GM12875 (cell line): ENCODE measurements at regions not wholly inside any gene's neighbourhood (a gene's known extent, or its start where the extent isn't known, plus 50 kb on each side); places are given as distances from the start of the nearest gene placed in this dataset.

Source experiments
- H3K4me3 ChIP-seq: one replicate; pipeline ENCODE4 v1.5.1; 2011; ENCODE audit warnings: low read depth, low read length, control low read depth
- TF ChIP-seq, protein P1 (sequence below): IDR thresholded peaks from 2 replicates; pipeline ENCODE4 v1.5.1; 2011; ENCODE audit warnings: low read depth, mild to moderate bottlenecking, control low read depth, inconsistent platforms, low read length, moderate library complexity, borderline replicate concordance; ENCODE audit not compliant: insufficient read depth

- H3K4me3 ChIP-seq, result no peak overlapping the region
- TF ChIP-seq, protein P1, sequence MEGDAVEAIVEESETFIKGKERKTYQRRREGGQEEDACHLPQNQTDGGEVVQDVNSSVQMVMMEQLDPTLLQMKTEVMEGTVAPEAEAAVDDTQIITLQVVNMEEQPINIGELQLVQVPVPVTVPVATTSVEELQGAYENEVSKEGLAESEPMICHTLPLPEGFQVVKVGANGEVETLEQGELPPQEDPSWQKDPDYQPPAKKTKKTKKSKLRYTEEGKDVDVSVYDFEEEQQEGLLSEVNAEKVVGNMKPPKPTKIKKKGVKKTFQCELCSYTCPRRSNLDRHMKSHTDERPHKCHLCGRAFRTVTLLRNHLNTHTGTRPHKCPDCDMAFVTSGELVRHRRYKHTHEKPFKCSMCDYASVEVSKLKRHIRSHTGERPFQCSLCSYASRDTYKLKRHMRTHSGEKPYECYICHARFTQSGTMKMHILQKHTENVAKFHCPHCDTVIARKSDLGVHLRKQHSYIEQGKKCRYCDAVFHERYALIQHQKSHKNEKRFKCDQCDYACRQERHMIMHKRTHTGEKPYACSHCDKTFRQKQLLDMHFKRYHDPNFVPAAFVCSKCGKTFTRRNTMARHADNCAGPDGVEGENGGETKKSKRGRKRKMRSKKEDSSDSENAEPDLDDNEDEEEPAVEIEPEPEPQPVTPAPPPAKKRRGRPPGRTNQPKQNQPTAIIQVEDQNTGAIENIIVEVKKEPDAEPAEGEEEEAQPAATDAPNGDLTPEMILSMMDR, result no peak
Observed at GRCh38 chr10:44809647-44810046, 101.5 kb upstream of the TMEM72 start.

- no peak overlapping the region for H3K4me3 ChIP-seq
- TF ChIP-seq, protein P1, result no peak
Observed at GRCh38 chr10:44811072-44811471, 100.1 kb upstream of the TMEM72 start.

GRCh38 chr10:44813201-44813600 is 97.9 kb upstream of the TMEM72 start:
- no peak overlapping the region for H3K4me3 ChIP-seq
- TF ChIP-seq, protein P1, result no peak

DNA sequence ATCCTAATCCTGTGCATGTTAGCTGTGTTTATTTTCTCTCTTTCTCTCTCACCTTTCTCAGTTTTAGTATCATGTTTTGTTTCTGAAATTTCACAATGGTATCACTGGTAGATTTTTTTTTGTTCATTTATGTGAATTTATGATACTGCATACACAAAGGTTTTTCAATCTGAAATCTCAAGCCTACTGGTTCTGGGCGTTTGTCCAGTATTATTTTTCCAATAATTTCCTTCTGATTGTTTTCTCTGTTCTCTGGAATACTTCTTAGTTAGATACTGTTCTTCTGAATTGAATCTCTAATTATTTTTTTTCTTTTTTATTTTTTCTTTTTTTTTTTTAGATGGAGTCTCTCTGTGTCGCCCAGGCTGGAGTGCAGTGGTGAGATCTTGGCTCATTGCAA is 96.2 kb upstream of the TMEM72 start:
- no peak overlapping the region for H3K4me3 ChIP-seq
- TF ChIP-seq, protein P1, result no peak

DNA sequence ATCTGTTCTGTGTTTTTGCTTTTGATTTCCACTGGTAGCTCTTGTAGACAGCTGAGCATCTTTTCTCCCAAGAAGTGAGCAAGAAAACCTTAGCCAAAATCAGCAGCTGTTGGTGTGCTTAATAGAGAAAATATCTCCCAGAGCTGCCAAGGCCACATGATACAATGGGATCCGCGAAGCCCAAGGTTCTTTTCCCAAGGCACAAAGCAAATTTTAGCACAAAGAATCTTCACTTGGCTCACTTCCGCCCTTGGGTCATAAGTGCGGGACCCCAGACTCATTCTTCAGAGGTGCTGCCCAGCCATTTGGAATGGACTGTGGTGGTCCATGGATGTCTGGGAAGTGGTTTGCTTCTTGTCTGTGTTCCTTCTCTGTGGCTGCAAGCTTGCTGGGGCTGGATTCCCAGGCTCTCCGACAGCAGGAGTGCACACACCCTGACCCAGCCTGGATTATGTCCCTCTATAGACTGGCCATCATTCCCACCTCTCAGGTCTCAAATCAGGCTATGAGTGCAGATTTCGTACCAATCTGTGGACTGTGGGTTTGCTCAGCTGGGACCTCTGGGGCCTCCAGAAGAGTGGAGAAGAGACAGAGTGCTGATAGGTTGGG is 93.0 kb upstream of the TMEM72 start:
- H3K4me3 ChIP-seq, result no peak overlapping the region
- TF ChIP-seq, protein P1, result no peak

DNA sequence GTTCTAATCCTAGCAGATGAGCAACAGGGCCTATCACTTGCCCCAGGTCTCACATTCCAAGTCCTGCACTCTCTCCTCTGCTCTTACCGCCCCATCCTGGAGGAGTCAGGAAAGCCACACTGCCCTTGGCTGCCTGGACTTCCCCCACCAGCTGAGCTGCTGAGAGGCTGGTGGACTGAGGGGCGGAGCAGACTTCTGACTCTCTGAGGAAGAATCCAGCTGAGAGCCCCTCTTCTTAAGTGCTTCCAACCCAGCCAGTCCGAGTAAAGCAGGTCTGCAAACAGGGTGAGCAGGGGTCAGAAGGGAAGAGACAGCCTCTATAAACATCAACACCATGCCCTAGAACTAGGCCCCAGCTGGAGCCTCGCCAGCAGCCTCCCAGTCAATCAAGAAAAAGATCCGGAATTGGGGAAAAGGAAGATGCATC is 92.4 kb upstream of the TMEM72 start:
- H3K4me3 ChIP-seq, result no peak overlapping the region
- TF ChIP-seq, protein P1, result no peak

GRCh38 chr10:44820094-44820493 is 91.0 kb upstream of the TMEM72 start:
- TF ChIP-seq, protein P1, result no peak
- no peak overlapping the region for H3K4me3 ChIP-seq
